22Rv1 (cell line): ENCODE measurements at regions not wholly inside any gene's neighbourhood (a gene's known extent, or its start where the extent isn't known, plus 50 kb on each side); places are given as distances from the start of the nearest gene placed in this dataset.

Experiments used
- H3K27ac ChIP-seq: fragments of 450-650 bp; 2 replicates; pipeline ENCODE4 v1.5.1; 2017
- ZFX ChIP-seq: fragments of 450-650 bp; IDR thresholded peaks from 2 replicates; pipeline ENCODE4 v1.6.1; 2017; ENCODE audit warnings: antibody characterized with exemption, borderline replicate concordance
- TF ChIP-seq, protein P1 (sequence below): fragments of 450-650 bp; IDR thresholded peaks from 2 replicates; pipeline ENCODE4 v1.5.1; 2017; ENCODE audit warnings: mild to moderate bottlenecking

DNA sequence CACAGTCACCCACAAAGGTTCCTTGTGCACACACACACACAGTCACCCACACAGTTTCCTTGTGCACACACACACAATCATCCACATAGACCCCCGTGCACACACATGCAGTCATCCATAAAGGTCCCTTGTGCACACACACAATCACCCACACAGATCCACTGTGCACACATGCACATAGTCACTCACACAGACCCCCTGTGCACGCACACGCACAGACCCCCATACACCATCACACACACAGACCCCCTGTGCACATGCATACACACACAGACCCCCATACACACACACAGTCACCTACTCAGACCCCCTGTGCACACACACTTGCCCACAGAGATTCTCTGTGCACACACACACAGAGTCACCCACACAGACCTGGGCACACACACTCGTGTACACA lies 107.1 kb downstream of the HSPH1 start:
- TF ChIP-seq, protein P1, sequence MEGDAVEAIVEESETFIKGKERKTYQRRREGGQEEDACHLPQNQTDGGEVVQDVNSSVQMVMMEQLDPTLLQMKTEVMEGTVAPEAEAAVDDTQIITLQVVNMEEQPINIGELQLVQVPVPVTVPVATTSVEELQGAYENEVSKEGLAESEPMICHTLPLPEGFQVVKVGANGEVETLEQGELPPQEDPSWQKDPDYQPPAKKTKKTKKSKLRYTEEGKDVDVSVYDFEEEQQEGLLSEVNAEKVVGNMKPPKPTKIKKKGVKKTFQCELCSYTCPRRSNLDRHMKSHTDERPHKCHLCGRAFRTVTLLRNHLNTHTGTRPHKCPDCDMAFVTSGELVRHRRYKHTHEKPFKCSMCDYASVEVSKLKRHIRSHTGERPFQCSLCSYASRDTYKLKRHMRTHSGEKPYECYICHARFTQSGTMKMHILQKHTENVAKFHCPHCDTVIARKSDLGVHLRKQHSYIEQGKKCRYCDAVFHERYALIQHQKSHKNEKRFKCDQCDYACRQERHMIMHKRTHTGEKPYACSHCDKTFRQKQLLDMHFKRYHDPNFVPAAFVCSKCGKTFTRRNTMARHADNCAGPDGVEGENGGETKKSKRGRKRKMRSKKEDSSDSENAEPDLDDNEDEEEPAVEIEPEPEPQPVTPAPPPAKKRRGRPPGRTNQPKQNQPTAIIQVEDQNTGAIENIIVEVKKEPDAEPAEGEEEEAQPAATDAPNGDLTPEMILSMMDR: no peak
- no peak for TF ChIP-seq ZFX
- no peak overlapping the region for H3K27ac ChIP-seq

DNA sequence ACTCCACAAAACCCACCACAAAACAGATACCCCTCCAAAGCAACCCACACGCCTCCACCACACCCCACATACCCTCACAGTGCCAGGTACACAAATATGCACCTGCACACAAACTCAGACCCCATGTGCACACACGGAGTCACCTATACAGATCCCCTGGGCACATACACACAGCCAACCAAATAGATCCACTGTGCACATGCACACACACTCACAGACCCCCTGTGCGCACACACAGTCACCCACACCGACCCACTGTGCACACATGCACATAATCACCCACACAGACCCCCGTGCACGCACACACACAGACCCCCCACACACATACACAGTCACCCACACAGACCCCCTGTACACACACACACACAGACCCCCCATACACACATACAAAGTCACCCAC lies 107.8 kb downstream of the HSPH1 start:
- H3K27ac ChIP-seq: no peak overlapping the region
- TF ChIP-seq ZFX: no peak
- TF ChIP-seq, protein P1: no peak

DNA sequence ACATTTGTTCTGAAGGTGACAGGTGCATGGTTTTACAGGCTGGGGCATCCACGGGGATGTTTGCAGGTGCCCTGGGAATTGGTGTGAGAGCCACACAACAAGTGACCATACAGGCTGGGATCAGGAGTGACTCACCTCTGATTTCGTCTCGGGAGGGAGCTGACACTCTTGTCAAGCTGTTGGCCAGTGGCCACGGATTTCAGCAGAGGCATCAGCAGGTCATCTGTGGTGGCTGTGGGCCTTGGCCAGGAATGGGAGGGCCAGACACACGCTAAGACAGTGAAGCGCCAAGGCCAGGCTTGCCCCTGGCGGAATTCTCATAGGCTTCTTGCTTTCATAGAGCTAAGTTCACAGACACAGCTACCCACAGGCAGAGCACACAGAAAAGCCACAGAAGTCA lies 108.6 kb downstream of the HSPH1 start:
- H3K27ac ChIP-seq: no peak overlapping the region
- TF ChIP-seq, protein P1: no peak

DNA sequence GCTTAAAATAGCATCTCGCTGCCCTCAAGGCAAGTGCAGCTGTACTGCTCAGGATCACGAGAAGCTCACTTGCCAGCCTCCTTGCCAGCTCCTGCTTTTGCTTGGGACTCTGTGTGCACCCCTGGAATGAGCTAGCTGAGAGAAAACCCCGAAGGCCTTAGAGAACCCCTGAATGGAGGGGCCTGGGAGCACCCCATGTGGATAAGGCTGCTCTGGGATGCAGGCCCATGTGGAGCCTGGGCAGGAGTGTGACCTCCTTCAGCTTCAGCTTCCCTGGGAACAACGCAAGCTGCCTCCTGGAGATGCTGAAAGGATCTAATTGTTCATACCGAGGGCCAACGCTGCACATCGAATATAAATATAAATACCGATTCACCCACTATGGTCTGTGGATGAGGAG lies 109.2 kb downstream of the HSPH1 start:
- TF ChIP-seq, protein P1: no peak
- TF ChIP-seq ZFX: no peak
- no peak overlapping the region for H3K27ac ChIP-seq

DNA sequence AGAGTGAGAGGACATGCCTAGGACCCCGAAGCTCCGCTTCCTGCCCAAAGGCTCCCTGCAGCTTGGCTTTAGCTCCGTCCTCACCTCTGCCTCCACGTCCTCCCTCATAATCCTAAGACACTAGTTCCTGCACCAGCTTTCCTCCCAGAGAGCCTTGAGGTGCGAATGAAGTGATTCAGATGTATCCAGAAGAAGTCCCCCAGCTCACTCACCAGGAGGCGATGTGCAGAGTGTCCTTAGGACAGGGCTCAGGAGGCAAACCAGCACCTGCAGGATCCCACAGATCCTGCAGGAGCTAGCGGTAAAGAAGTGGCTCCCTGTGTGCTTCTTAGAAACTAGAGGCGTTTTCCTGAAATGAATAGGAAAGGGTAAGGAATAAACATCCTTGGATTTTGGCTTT lies 109.7 kb downstream of the HSPH1 start:
- TF ChIP-seq ZFX: no peak
- TF ChIP-seq, protein P1: no peak
- H3K27ac ChIP-seq: no peak overlapping the region

DNA sequence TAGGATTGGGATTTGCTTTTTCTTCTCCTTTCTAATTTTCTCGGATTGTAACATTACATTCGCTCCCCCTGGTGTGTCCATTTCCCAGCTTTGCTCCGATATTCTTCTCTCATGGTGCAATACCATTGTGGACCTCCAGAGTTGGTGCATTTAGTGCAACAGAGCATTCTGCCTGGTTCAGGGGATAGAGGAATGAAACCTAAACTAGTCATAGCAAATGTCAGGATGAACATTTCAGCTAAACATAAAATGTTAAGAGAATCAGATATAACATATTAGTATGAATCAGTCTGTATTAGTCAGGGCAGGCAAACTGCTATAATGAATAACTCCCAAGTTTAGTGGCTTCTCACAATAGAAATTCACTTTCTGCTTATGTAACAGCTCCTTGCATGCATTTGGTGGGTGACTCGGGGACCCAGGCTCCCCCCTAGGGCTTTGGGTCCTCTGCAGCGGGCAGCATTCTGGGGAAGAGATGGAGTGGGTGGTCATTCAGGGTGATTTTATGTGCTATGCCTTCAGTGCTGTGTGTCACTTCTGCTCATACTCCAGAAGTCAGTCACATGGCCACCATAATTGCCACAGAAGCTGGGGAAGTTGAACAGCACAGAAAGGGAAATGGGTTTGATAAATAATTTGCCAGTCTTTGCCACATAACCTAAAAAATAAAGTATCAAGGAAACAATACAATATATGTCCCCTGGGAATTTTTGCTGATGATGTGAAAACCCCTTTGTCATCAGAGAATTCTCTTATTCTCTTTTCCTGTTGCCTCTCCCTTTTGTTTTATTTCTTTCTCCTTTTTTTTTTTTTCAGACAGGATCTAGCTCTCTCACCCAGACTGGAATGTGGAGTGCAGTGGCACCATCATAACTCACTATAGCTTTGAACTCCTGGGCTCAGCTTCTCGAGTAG lies 111.0 kb downstream of the HSPH1 start:
- TF ChIP-seq ZFX: no peak
- TF ChIP-seq, protein P1: peak; percentile 10; the same call in 1 of the 2 replicates
- H3K27ac ChIP-seq: no peak overlapping the region

DNA sequence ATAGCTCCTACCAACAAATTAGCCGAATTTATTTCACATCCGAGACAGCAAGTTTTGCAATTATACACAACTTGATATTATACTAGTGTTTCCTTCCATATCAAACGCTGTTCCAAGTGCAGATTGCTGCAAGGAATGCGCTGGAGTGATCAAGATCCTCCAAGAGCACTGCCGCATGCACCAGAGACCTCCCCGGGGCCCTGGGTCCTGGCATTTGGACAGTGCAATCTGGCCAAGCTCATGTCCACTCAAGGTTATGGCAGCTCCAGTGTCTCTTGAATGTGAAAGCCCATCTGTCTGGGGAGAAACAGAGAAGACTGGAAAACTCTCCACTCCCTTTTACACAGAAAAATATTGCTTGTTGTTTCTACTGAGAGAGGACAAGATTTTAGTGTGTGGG lies 111.9 kb downstream of the HSPH1 start:
- no peak for TF ChIP-seq ZFX
- TF ChIP-seq, protein P1: no peak
- no peak overlapping the region for H3K27ac ChIP-seq
